ENCODE measurements at regions not wholly inside any gene's neighbourhood (a gene's known extent, or its start where the extent isn't known, plus 50 kb on each side); places are given as distances from the start of the nearest gene placed in this dataset.
"Not testable (repeated sequence)": the region's sequence is repeated elsewhere in the genome, so short reads cannot be mapped to it uniquely, and the experiment has no call there.

DNA sequence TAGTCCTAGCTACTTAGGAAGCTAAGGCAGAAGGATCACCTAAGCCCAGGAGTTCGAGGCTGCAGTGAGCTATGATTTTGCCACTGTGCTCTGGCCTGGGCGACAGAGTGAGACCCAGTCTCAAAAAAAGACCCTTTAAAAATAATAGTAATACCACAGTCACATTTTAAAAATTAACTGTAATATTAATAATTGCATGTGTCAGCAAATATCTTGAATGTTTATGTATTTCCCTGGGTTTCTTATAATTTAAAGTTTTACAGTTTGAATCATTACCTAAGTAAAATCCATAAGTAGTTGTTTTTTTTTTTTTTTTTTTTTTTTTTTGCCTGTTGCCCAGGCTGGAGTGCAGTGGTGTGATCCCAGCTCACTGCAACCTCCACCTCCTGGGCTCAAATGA lies 69.2 kb downstream of the LYZL2 start:
- no peaks in the 10 kb centered on the region for H3K36me3 Mint-ChIP-seq

DNA sequence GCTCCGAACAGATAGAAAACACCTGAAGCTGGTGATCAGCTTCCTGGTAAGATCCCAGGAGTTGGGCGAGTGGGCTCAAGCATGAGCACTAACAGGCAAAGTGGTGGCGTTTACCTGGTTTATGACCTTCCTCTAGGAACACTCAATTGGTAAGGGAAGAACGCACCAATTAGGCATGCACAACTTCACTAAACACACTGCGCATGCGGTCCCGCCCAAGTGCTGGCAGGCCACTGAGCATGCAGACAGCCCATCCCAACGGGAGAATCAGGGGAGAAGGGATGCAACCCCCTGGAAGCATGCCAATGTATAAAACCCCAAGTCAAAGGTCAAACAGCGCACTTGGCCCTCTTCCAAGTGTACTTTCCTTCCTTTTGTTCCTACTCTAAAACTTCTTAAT lies 70.4 kb downstream of the LYZL2 start:
- DNase-seq (no peak), ATAC-seq (ENCODE audit: low read depth) (no peak)
- H3K27ac Mint-ChIP-seq: no peak overlapping the region
- H3K4me3 Mint-ChIP-seq: no peak overlapping the region
- H3K27me3 Mint-ChIP-seq: peaks cover under 1% of the 10 kb centered on the region
- H3K9me3 Mint-ChIP-seq: no peaks in the 10 kb centered on the region
- H3K4me1 Mint-ChIP-seq: peaks cover 8% of the 10 kb centered on the region
- H3K36me3 Mint-ChIP-seq: no peaks in the 10 kb centered on the region
- POLR2A ChIA-PET: no interaction called here

More for the DNA sequence above, 69.2 kb downstream of the LYZL2 start:
- no peak for DNase-seq
- POLR2A ChIA-PET: no interaction called here
- Mint-ChIP-seq H3K27ac (no peak overlapping the region), H3K4me1 (peaks cover 6% of the 10 kb centered on the region), H3K27me3 (peaks cover 2% of the 10 kb centered on the region), H3K9me3 (no peaks in the 10 kb centered on the region), H3K4me3 (no peak overlapping the region)
- no peak for ATAC-seq (ENCODE audit: low read depth)

DNA sequence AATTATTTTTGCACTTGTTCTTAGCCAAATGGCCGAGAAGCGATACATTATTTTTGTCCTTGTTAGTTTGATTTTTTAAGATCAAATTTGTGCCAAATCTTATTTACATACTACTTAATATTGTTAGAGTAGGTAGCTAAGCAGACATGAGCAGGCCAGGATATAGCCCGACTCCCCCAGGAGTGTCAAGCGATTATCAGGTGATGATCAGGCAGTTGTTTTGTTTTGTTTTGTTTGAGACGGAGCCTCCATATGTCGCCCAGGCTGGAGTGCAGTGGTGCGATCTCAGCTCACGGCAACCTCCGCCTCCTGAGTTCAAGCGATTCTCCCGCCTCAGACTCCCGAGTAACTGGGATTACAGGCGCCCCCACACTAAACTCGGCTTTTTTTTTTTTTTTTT lies 71.1 kb downstream of the LYZL2 start:
- no peaks in the 10 kb centered on the region for H3K27me3 Mint-ChIP-seq
- no peak overlapping the region for H3K4me3 Mint-ChIP-seq
- H3K4me1 Mint-ChIP-seq: peaks cover 9% of the 10 kb centered on the region
- POLR2A ChIA-PET: no interaction called here
- DNase-seq (no peak), ATAC-seq (ENCODE audit: low read depth) (no peak)
- no peaks in the 10 kb centered on the region for H3K36me3 Mint-ChIP-seq
- H3K9me3 Mint-ChIP-seq: no peaks in the 10 kb centered on the region
- no peak overlapping the region for H3K27ac Mint-ChIP-seq

DNA sequence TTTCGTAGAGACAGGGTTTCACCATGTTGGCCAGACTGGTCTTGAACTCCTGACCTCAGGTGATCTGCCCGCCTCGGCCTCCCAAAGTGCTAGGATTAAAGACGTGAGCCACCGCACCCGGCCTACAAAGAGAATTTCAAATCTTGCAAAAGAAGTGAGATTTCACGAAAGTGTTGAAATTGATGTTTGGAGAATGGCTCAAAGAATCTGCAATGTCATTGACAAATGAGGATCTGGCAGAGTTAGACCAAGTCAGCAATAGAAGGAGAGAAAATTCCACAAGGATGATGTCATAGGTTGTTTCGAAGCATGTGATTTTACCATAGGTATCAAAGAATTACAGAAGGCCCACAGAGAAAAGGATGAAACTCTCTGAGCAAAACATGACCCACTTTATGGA lies 71.7 kb downstream of the LYZL2 start:
- ATAC-seq (ENCODE audit: low read depth) (no peak), DNase-seq (no peak)
- POLR2A ChIA-PET: no interaction called here
- Mint-ChIP-seq H3K4me3 (no peak overlapping the region), H3K27ac (no peak overlapping the region), H3K9me3 (no peaks in the 10 kb centered on the region), H3K27me3 (no peaks in the 10 kb centered on the region), H3K36me3 (no peaks in the 10 kb centered on the region), H3K4me1 (peaks cover 7% of the 10 kb centered on the region)

DNA sequence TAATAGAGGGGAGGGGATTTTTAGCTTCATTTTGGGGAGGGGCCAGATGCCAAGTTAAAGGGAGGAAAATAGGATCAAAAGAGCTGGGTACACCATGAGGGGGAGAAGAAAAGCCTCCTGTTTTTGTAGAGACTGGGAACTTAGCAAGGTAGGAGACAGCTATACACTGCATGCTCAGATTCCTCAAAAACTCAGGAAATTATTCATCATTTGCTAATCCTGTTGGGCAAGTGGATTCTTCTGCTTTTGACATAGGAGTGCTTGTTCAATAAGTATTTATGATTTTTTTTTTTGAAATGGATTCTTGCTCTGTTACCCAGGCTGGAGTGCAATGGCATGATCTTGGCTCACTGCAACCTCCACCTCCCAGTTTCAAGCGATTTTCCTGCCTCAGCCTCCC lies 73.4 kb downstream of the LYZL2 start:
- H3K27ac Mint-ChIP-seq: no peak overlapping the region
- H3K4me3 Mint-ChIP-seq: no peak overlapping the region
- H3K9me3 Mint-ChIP-seq: no peaks in the 10 kb centered on the region
- H3K4me1 Mint-ChIP-seq: peaks cover 5% of the 10 kb centered on the region
- H3K36me3 Mint-ChIP-seq: peaks cover 2% of the 10 kb centered on the region
- POLR2A ChIA-PET: no interaction called here
- peaks cover 2% of the 10 kb centered on the region for H3K27me3 Mint-ChIP-seq
- DNase-seq (no peak), ATAC-seq (ENCODE audit: low read depth) (no peak)

DNA sequence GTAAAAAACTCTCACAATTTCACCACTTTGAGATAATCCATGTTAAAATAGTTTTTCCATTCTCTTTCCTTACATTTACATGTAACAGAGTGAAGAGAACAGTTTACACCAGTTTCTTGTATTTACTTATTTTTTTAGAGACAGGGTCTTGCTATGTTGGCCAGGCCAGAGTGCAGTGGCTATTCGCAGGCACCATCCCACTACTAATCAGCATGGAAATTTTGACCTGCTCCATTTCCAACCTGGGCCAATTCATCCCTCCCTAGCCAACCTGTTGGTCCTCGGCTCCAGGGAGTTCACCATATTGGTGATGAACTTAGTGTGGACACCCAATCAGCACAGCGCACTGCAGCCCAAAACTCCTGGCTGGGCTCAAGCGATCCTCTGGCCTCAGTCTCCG lies 74.1 kb downstream of the LYZL2 start:
- Mint-ChIP-seq H3K4me1 (peaks cover 9% of the 10 kb centered on the region), H3K4me3 (no peak overlapping the region), H3K27me3 (peaks cover 2% of the 10 kb centered on the region), H3K9me3 (peaks cover 2% of the 10 kb centered on the region), H3K27ac (no peak overlapping the region), H3K36me3 (peaks cover 3% of the 10 kb centered on the region)
- ATAC-seq (ENCODE audit: low read depth): no peak
- POLR2A ChIA-PET: no interaction called here
- DNase-seq: no peak

DNA sequence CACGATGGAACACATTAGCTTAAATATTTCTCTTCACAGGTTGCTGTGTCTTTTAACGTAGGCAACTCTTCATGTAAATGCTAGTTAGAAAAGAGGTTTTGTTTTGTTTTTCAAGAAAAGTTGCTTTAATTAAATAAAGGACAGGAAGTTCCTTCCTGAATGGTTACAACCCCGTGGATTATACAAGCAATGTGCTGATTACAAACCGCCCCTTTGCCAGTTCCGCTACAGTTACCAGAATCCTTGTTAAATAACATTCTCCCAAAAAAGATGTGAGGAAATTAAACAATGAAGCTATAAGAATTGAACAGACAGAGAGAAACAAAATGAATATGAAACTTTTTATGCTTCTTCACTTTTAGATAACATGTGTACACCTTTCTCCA lies 75.1 kb downstream of the LYZL2 start:
- Mint-ChIP-seq H3K4me1 (peaks cover 9% of the 10 kb centered on the region), H3K27me3 (peaks cover 2% of the 10 kb centered on the region), H3K9me3 (peaks cover 2% of the 10 kb centered on the region), H3K27ac (no peak overlapping the region), H3K36me3 (peaks cover 3% of the 10 kb centered on the region), H3K4me3 (no peak overlapping the region)
- POLR2A ChIA-PET: interaction anchor here (0.5 kb wide), 1 partner anchor 10 kb away, joined by 4 read pairs; no protein-coding TSS in a partner anchor
- DNase-seq: no peak
- no peak for ATAC-seq (ENCODE audit: low read depth)

DNA sequence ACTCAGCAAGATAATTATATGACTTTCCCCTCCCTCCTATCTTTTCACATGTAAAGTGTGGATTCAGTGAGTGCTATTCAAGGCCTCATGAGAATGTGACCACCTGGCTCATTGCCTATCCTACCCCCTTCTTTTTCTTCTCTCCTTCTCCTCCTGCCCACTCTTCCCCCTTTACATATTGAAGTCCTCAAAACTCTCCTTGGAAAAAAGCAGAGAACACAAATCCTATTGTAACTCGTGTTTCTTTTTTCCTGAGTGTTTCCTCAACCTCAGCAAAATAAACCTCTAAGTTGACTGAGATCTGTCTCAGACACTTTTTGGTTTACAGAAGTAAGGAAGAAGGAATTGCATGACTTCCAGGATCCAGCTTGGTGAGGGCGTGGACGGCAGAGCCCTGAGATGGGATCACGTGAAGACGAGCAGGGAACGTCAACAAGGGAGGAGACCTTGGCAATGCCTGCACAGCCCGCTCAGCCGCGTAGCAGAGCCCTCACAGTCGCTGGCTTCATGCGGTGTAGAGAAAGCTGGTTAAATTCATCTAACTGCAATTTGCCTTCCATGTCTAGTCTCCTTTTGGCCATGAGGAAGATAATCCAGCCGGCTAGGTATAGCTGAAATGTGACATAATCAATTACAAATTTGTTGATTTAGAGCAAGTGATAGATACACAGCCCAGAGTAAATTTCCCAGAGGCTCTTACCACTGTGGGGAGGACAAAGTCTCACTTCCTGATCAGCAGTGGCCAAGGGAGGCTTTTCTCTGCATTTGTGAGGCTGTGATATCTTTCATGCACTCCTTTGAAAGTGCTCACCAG lies 75.7 kb downstream of the LYZL2 start:
- Mint-ChIP-seq H3K27ac (no peak overlapping the region), H3K9me3 (peaks cover 2% of the 10 kb centered on the region), H3K4me3 (no peak overlapping the region), H3K27me3 (peaks cover 3% of the 10 kb centered on the region), H3K4me1 (peaks cover 9% of the 10 kb centered on the region), H3K36me3 (peaks cover 3% of the 10 kb centered on the region)
- no peak for ATAC-seq (ENCODE audit: low read depth)
- DNase-seq: no peak
- POLR2A ChIA-PET: interaction anchor here (0.5 kb wide), 1 partner anchor 9 kb away, joined by 4 read pairs; no protein-coding TSS in a partner anchor

DNA sequence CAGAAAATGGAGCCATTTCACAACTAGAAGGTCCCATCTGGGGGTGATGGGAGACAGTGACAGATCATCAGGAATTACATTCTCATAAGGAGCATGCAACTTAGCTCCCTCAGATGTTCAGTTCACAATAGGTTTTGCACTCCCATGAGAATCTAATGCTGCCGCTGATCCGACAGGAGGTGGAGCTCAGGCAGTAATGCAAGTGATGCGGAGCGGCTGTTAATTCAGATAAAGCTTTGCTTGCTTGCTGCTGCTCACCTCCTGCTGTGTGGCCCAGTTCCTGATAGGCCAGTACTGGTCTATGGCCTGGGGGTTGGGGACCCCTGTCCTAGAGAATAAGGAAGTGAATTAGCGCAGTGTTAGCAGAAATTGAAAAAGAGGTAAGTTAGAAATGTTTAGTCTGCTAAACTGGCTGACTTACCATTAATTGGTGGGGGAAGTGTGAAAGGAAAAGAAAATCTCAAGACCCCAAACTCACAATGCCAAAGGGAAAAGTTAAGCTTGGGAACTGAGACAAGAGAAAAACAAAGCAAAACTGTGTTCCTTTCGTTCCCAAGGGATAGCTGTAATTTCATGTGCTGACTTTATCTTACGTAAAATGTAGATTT lies 76.4 kb downstream of the LYZL2 start:
- Mint-ChIP-seq H3K4me3 (no peak overlapping the region), H3K27ac (no peak overlapping the region), H3K36me3 (peaks cover 3% of the 10 kb centered on the region), H3K9me3 (peaks cover 2% of the 10 kb centered on the region), H3K4me1 (peaks cover 11% of the 10 kb centered on the region), H3K27me3 (peaks cover 7% of the 10 kb centered on the region)
- DNase-seq: no peak
- POLR2A ChIA-PET: no interaction called here
- no peak for ATAC-seq (ENCODE audit: low read depth)

DNA sequence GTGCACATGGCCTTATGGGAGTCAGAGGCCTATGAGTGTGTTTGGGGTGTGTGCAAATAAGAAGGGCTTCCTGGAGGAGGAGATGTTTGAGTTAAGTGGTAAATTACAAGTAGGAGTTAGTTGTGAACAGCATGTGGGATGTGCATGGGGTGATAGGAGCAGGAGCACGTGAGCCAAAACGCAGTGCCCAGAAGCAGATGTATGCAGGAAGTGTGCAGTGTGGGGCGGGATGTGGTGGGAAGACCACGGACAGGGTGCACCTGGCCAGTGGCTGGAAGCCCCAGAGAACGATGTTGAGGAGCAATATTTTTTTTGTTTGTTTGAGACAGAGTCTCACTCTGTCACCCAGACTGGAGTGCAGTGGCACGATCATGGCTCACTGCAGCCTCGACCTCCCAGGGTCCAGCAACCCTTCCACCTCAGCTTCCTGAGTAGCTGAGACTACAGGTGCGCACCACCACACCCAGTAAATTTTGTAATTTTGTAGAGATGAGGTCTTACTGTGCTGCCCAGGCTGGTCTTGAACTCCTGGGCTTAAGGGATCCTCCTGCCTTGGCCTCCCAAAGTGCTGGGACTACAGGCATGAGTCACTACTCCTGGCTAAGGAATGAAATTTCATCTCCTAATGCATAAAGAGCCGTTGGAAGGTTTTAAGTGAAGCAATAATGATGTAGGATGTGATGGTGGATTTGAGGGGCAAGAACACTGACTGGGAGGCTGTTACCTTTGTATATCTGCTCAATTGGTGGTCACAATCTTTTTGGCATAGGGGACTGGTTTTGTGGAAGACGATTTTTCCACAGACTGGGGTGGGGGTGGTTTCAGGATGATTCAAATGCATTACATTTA lies 78.4 kb downstream of the LYZL2 start:
- H3K36me3 Mint-ChIP-seq: peaks cover 3% of the 10 kb centered on the region
- POLR2A ChIA-PET: no interaction called here
- DNase-seq: no peak
- peaks cover 2% of the 10 kb centered on the region for H3K9me3 Mint-ChIP-seq
- ATAC-seq (ENCODE audit: low read depth): peak; percentile 56
- peak overlapping the region; percentile 50 for H3K27ac Mint-ChIP-seq
- peaks cover 7% of the 10 kb centered on the region for H3K27me3 Mint-ChIP-seq
- peaks cover 11% of the 10 kb centered on the region for H3K4me1 Mint-ChIP-seq
- H3K4me3 Mint-ChIP-seq: peak overlapping the region; percentile 2

DNA sequence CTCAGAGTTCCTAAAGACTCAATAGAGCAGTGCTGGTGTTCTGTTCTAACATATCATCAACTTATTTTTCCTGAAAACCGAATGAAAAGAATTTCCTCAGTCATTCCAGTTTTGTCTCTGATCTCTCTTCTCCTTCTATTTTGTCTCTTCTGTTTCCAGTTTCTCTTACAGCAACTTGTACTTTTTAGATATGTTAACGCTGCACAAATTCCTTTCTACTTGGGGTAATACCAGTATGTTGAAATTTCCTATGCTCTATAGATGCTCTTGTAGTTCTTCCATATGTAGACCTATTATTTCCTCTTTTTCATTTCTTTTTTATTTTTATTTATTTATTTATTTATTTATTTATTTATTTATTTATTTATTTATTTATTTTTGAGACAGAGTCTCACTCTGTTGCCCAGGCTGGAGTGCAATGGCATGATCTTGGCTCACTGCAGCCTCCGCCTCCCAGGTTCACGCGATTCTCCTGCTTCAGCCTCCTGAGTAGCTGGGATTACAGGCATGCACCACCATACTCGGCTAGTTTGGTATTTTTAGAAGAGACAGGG lies 80.3 kb downstream of the LYZL2 start:
- ATAC-seq (ENCODE audit: low read depth); H3K4me3 Mint-ChIP-seq; H3K9me3 Mint-ChIP-seq; DNase-seq; H3K27ac Mint-ChIP-seq; POLR2A ChIA-PET; H3K4me1 Mint-ChIP-seq; H3K36me3 Mint-ChIP-seq: not testable (repeated sequence)
- H3K27me3 Mint-ChIP-seq: peaks cover 15% of the 10 kb centered on the region

DNA sequence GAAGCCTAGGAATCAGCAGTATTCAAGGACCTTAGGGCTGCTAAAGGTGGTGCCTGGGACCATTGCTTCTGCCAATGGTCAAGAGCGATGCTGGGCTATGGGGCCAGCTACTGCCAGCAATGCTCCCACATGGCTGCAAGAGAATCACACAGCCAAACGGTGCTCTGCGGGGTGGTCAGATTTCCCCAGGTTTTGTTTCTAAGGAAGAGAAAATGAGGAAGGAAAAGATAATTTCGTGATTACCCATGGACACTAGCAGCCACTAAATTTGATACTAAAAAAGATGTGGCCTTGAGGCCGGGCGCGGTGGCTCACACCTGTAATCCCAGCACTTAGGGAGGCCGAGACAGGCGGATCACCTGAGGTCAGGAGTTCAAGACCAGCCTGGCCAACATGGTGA lies 83.0 kb downstream of the LYZL2 start:
- DNase-seq (no peak), ATAC-seq (ENCODE audit: low read depth) (no peak)
- Mint-ChIP-seq H3K9me3 (peaks cover 2% of the 10 kb centered on the region), H3K36me3 (peaks cover 3% of the 10 kb centered on the region), H3K27me3 (peaks cover 18% of the 10 kb centered on the region), H3K4me3 (no peak overlapping the region), H3K4me1 (peaks cover 13% of the 10 kb centered on the region), H3K27ac (no peak overlapping the region)
- POLR2A ChIA-PET: interaction anchor here (0.7 kb wide), 1 partner anchor 94 kb away, joined by 3 read pairs; no protein-coding TSS in a partner anchor

DNA sequence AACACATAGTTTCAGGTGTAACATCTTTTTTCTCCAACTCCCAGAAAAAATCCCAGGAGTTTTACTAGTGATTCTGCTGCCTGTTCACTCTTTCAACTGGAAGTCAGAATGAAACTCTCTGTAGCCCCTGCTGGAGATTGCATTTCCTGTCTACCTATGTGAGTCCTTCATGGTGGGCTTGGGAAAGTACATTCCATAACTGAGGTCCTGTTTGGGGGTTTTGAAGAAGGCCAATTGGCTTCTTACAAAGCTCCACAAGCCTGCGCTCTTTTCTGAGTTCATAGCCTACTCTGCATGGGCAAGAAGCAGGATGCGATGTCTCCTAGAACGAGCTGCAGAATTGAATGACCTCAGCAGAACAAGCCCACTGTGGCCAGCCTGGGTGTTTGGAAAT lies 86.7 kb downstream of the LYZL2 start:
- no peak overlapping the region for H3K27ac Mint-ChIP-seq
- H3K27me3 Mint-ChIP-seq: peaks cover 11% of the 10 kb centered on the region
- POLR2A ChIA-PET: no interaction called here
- peaks cover 9% of the 10 kb centered on the region for H3K4me1 Mint-ChIP-seq
- H3K9me3 Mint-ChIP-seq: no peaks in the 10 kb centered on the region
- H3K4me3 Mint-ChIP-seq: no peak overlapping the region
- H3K36me3 Mint-ChIP-seq: no peaks in the 10 kb centered on the region
- DNase-seq: no peak
- ATAC-seq (ENCODE audit: low read depth): no peak
